Activated naive CD4-positive, alpha-beta T cell treated with anti-CD3 and anti-CD28 coated beads, Interleukin-2, amount 10 ng/mL, durations not matched to agents 7 days and 5 days (primary cell): ENCODE measurements at regions not wholly inside any gene's neighbourhood (a gene's known extent, or its start where the extent isn't known, plus 50 kb on each side); places are given as distances from the start of the nearest gene placed in this dataset.

Experiments
- CTCF ChIA-PET: fragments of 350-600 bp; sonication (Branson Sonifier 250); formaldehyde crosslinking; loops from one replicate; lab custom pipeline; 2021; ENCODE audit warnings: antibody characterized with exemption; lab: Charles Lee
- DNase-seq: peaks from one replicate; pipeline ENCODE4 v3.0.0-alpha.2; 2020
- H3K27ac Mint-ChIP-seq: one replicate; pipeline ENCODE4 v1.8.0; 2021; ENCODE audit warnings: mild to moderate bottlenecking, moderate library complexity, mixed read lengths
- H3K27me3 Mint-ChIP-seq: one replicate; pipeline ENCODE4 v1.8.0; 2021; ENCODE audit warnings: mild to moderate bottlenecking, mixed read lengths
- H3K36me3 Mint-ChIP-seq: one replicate; pipeline ENCODE4 v1.8.0; 2021; ENCODE audit warnings: mixed read lengths
- H3K4me1 Mint-ChIP-seq: one replicate; pipeline ENCODE4 v1.8.0; 2021; ENCODE audit warnings: mixed read lengths
- H3K4me3 Mint-ChIP-seq: one replicate; pipeline ENCODE4 v1.8.0; 2021; ENCODE audit warnings: mild to moderate bottlenecking, moderate library complexity, mixed read lengths
- H3K9me3 Mint-ChIP-seq: one replicate; pipeline ENCODE4 v1.8.0; 2021; ENCODE audit warnings: mixed read lengths

- H3K27me3 Mint-ChIP-seq = no peaks in the 10 kb centered on the region
- no peak overlapping the region for H3K27ac Mint-ChIP-seq
- CTCF ChIA-PET = interaction anchor here (0.7 kb wide), 1 partner anchor 696 kb away, joined by 3 read pairs; no protein-coding TSS in a partner anchor
- no peak for DNase-seq
- H3K4me3 Mint-ChIP-seq = no peak overlapping the region
- no peaks in the 10 kb centered on the region for H3K4me1 Mint-ChIP-seq
- no peaks in the 10 kb centered on the region for H3K36me3 Mint-ChIP-seq
- no peaks in the 10 kb centered on the region for H3K9me3 Mint-ChIP-seq
Observed at GRCh38 chr12:102534899-102535298, 54.5 kb upstream of the IGF1 start.

DNA sequence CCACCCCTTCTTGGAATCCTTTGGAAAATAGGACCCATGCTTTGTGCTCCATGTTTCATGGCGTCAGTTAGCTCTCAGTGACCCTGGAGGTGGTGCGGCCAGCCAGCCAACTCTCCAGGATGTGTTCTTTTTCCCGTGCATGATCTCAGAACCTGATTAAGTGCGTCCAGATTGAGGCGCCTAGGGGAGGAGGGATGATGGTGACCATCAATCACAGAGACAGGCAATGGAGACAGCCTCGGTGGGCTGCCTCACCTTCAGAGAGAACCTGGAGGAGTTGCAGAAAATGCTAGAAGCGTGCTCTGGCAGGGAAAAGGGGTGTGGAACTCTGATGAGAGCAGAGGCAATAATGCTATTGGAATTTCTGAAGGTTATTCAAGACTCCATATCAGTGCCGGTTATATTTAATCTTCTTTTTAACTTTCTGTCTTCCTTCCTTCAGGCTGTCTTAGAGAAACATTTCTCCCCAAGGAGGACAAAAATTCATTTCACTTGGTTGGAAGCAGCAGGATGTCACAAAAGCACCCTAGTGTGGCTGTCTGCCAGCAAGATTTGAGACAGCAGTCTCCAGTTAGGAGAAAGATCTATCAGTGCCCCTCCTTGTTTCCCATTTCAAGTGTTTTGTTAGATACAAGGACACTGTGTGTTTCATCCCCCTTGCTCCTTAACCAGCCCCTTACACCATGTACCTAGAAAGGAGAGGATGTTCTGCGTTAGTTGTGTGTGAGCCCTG lies 53.3 kb upstream of the IGF1 start:
- Mint-ChIP-seq H3K4me1 (no peaks in the 10 kb centered on the region), H3K36me3 (no peaks in the 10 kb centered on the region), H3K27me3 (no peaks in the 10 kb centered on the region), H3K9me3 (no peaks in the 10 kb centered on the region), H3K4me3 (no peak overlapping the region), H3K27ac (no peak overlapping the region)
- no peak for DNase-seq
- CTCF ChIA-PET = no interaction called here
